OCI-LY7 (cell line): ENCODE measurements at regions not wholly inside any gene's neighbourhood (a gene's known extent, or its start where the extent isn't known, plus 50 kb on each side); places are given as distances from the start of the nearest gene placed in this dataset.

Experiments used
- BruUV-seq: library from RNA; stranded (reverse); fragments of 400-500 nt; replicated peaks from 2 replicates; lab custom pipeline; 2021; lab: Mats Ljungman, UMichigan
- CTCF ChIA-PET: fragments of 300-600 bp; sonication (Branson Sonifier 250); formaldehyde crosslinking; loops from one replicate; lab custom pipeline; 2022; ENCODE audit warnings: antibody characterized with exemption; ENCODE audit not compliant: unreplicated experiment; lab: Charles Lee
- POLR2A ChIA-PET: fragments of 300-600 bp; sonication (Branson Sonifier 250); formaldehyde crosslinking; loops from one replicate; lab custom pipeline; 2022; ENCODE audit warnings: antibody characterized with exemption; lab: Charles Lee
- DNase-seq: peaks from one replicate; pipeline ENCODE4 v3.0.0-alpha.2; 2015; ENCODE audit warnings: low spot score
- H2AFZ ChIP-seq: fragments of 200-600 bp; sonication (generic), shearing (Covaris generic); 2 replicates; pipeline ENCODE4 v1.6.1; 2014; ENCODE audit warnings: mild to moderate bottlenecking, antibody characterized with exemption, low read length, moderate library complexity
- H3K27ac ChIP-seq: fragments of 200-600 bp; sonication (generic); 2 replicates; pipeline ENCODE4 v1.5.1; 2014; ENCODE audit warnings: mixed run types, low read depth, mild to moderate bottlenecking, moderate library complexity, low read length, inconsistent platforms; ENCODE audit not compliant: poor library complexity, severe bottlenecking
- H3K36me3 ChIP-seq: fragments of 200-600 bp; sonication (generic); 2 replicates; pipeline ENCODE4 v1.6.1; 2014; ENCODE audit warnings: mild to moderate bottlenecking, antibody characterized with exemption, low read length, moderate library complexity, mixed read lengths; ENCODE audit not compliant: insufficient read depth
- H3K4me1 ChIP-seq: fragments of 200-600 bp; sonication (generic); 2 replicates; pipeline ENCODE4 v1.5.1; 2014; ENCODE audit warnings: mild to moderate bottlenecking, low read length; ENCODE audit not compliant: insufficient read depth, poor library complexity, severe bottlenecking
- H3K4me2 ChIP-seq: fragments of 200-600 bp; sonication (generic); 2 replicates; pipeline ENCODE4 v1.6.1; 2014; ENCODE audit warnings: mild to moderate bottlenecking, low read length
- H3K4me3 ChIP-seq: fragments of 200-600 bp; sonication (generic); 2 replicates; pipeline ENCODE4 v1.5.1; 2014; ENCODE audit warnings: mild to moderate bottlenecking, low read depth, low read length; ENCODE audit not compliant: poor library complexity, severe bottlenecking
- H3K79me2 ChIP-seq: fragments of 200-600 bp; sonication (generic); 2 replicates; pipeline ENCODE4 v1.6.1; 2016; ENCODE audit warnings: low read depth, mild to moderate bottlenecking, low read length, moderate library complexity, mixed read lengths; ENCODE audit not compliant: insufficient read depth
- H3K9me2 ChIP-seq: fragments of 200-600 bp; sonication (generic); 2 replicates; pipeline ENCODE4 v1.6.1; 2016; ENCODE audit warnings: mild to moderate bottlenecking, low read length, mixed read lengths; ENCODE audit not compliant: insufficient read depth
- H3K9me3 ChIP-seq: fragments of 200-600 bp; sonication (generic); 2 replicates; pipeline ENCODE4 v1.6.1; 2014; ENCODE audit warnings: mild to moderate bottlenecking, mixed run types, low read length, mixed read lengths
- H4K20me1 ChIP-seq: fragments of 200-600 bp; sonication (generic); 2 replicates; pipeline ENCODE4 v1.6.1; 2014; ENCODE audit warnings: mild to moderate bottlenecking, antibody characterized with exemption, low read length, moderate library complexity, mixed read lengths; ENCODE audit not compliant: insufficient read depth
- CTCF ChIP-seq: fragments of 200-600 bp; sonication (generic); conservative IDR thresholded peaks from 2 replicates; pipeline ENCODE4 v1.5.1; 2014; ENCODE audit warnings: mild to moderate bottlenecking, antibody characterized with exemption, low read length, moderate library complexity, mixed read lengths
- EZH2phosphoT487 ChIP-seq: fragments of 200-600 bp; sonication (generic); IDR thresholded peaks from 2 replicates; pipeline ENCODE4 v1.6.1; 2018; ENCODE audit warnings: low read depth, borderline replicate concordance, mild to moderate bottlenecking, mixed run types, antibody characterized with exemption, low read length, moderate library complexity, mixed read lengths
- intact Hi-C: fragments of 100-400 bp; cut with micrococcal nuclease; formaldehyde crosslinking; loops from one replicate; pipeline ENCODE4 v1.10.0; 2022; ENCODE audit not compliant: unreplicated experiment

GRCh38 chr3:30498587-30498967, 107.8 kb upstream of the TGFBR2 start:
- no peaks in the 10 kb centered on the region for H3K4me1 ChIP-seq

GRCh38 chr3:30500666-30501399, 105.6 kb upstream of the TGFBR2 start:
- Histone ChIP-seq H3K79me2 (no peaks in the 10 kb centered on the region), H3K4me2 (no peak overlapping the region), H3K27ac (no peak overlapping the region), H4K20me1 (no peaks in the 10 kb centered on the region), H3K4me1 (no peaks in the 10 kb centered on the region), H3K4me3 (no peak overlapping the region), H2AFZ (no peak overlapping the region), H3K36me3 (no peaks in the 10 kb centered on the region), H3K9me3 (no peaks in the 10 kb centered on the region), H3K9me2 (no peaks in the 10 kb centered on the region)
- intact Hi-C loops = no loop called here
- no peak for DNase-seq
- POLR2A ChIA-PET = interaction anchor here (0.5 to 0.7 kb wide), 2 partner anchors 74 to 79 kb away, joined by 3 to 4 read pairs; no protein-coding TSS in a partner anchor
- no TSS peak for BruUV-seq
- no peak for TF ChIP-seq CTCF
- no peak for TF ChIP-seq EZH2phosphoT487
- CTCF ChIA-PET = no interaction called here

More at GRCh38 chr3:30498587-30498967, 107.8 kb upstream of the TGFBR2 start:
- no peaks in the 10 kb centered on the region for H3K9me2 ChIP-seq
- CTCF ChIA-PET = no interaction called here
- H2AFZ ChIP-seq = no peak overlapping the region
- intact Hi-C loops = no loop called here
- no peaks in the 10 kb centered on the region for H4K20me1 ChIP-seq
- no peak overlapping the region for H3K27ac ChIP-seq
- POLR2A ChIA-PET = no interaction called here
- TF ChIP-seq EZH2phosphoT487 = no peak
- TF ChIP-seq CTCF = no peak
- DNase-seq = no peak
- H3K9me3 ChIP-seq = no peaks in the 10 kb centered on the region
- BruUV-seq = no TSS peak
- no peaks in the 10 kb centered on the region for H3K79me2 ChIP-seq
- no peak overlapping the region for H3K4me2 ChIP-seq
- H3K36me3 ChIP-seq = no peaks in the 10 kb centered on the region
- H3K4me3 ChIP-seq = no peak overlapping the region

GRCh38 chr3:30501526-30501925, 104.9 kb upstream of the TGFBR2 start:
- no peak overlapping the region for H3K4me3 ChIP-seq
- H3K4me1 ChIP-seq = no peaks in the 10 kb centered on the region
- no peaks in the 10 kb centered on the region for H4K20me1 ChIP-seq
- ChIA-PET POLR2A (interaction anchor here (0.5 to 0.7 kb wide), 3 partner anchors 74 to 785 kb away, joined by 3 to 4 read pairs (median 4); no protein-coding TSS in a partner anchor), CTCF (no interaction called here)
- no peaks in the 10 kb centered on the region for H3K9me2 ChIP-seq
- H3K9me3 ChIP-seq = no peaks in the 10 kb centered on the region
- no TSS peak for BruUV-seq
- TF ChIP-seq CTCF (no peak), EZH2phosphoT487 (no peak)
- no peak overlapping the region for H3K4me2 ChIP-seq
- no peak for DNase-seq
- intact Hi-C loops = no loop called here
- H3K79me2 ChIP-seq = no peaks in the 10 kb centered on the region
- H2AFZ ChIP-seq = no peak overlapping the region
- no peaks in the 10 kb centered on the region for H3K36me3 ChIP-seq
- H3K27ac ChIP-seq = no peak overlapping the region
